H1 (cell line): ENCODE measurements at regions not wholly inside any gene's neighbourhood (a gene's known extent, or its start where the extent isn't known, plus 50 kb on each side); places are given as distances from the start of the nearest gene placed in this dataset.

ENCODE experiments used
- RBBP5 ChIP-seq: IDR thresholded peaks from 2 replicates; pipeline ENCODE4 v1.7.1; 2012; ENCODE audit warnings: low read depth, mild to moderate bottlenecking, inconsistent platforms, low read length, moderate library complexity, borderline replicate concordance
- SAP30 ChIP-seq: fragments of 300-600 bp; sonication (generic); IDR thresholded peaks from 2 replicates; pipeline ENCODE4 v1.7.1; 2012; ENCODE audit warnings: low read length, moderate library complexity, mild to moderate bottlenecking, inconsistent platforms; ENCODE audit not compliant: insufficient read depth, insufficient replicate concordance

DNA sequence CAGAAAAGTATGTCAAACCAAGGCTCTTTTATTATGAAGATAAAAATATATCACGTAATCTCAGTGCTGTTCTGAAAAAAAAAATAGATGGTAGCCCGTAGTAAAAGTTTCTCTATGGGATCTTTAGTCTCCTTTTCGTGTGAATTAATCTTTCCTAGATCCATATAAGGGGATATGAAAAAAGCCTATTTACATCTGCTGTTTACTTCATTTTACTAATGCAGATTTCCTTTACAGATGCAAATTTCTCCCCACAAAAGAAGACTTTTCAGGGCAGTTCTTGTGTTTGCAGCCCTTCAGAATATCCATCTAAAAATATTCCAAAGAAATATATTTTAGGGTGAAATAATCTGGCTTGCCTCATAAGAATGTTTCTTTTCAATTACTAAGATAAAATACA, 1291.7 kb downstream of the ROBO1 start:
- TF ChIP-seq RBBP5 (no peak), SAP30 (no peak)
